ENCODE measurements at regions not wholly inside any gene's neighbourhood (a gene's known extent, or its start where the extent isn't known, plus 50 kb on each side); places are given as distances from the start of the nearest gene placed in this dataset.

- TF ChIP-seq RAD21 (IDR thresholded peaks at IDR 0.05 in 1 of 2, conservative IDR thresholded peaks at IDR 0.05 in 1 of 2; ENCODE audit: low read depth in 2 of 2, low read length in 2 of 2) (no peak), RXRA (IDR thresholded peaks at IDR 0.05; ENCODE audit: insufficient read depth, low read depth, low read length) (no peak), RFX5 (IDR thresholded peaks at IDR 0.05; ENCODE audit: borderline replicate concordance, low read depth, low read length) (no peak), TBP (IDR thresholded peaks at IDR 0.05; ENCODE audit: low read depth, low read length) (no peak), CBX8 (IDR thresholded peaks at IDR 0.05; ENCODE audit: borderline replicate concordance, low read depth, low read length) (no peak), SIX5 (IDR thresholded peaks at IDR 0.05; ENCODE audit: low read depth, low read length) (no peak)
These were observed 154.1 kb upstream of the FAM241A start (continued) for GRCh38 chr4:111991163-111991562.
